ENCODE measurements at regions not wholly inside any gene's neighbourhood (a gene's known extent, or its start where the extent isn't known, plus 50 kb on each side); places are given as distances from the start of the nearest gene placed in this dataset.

- H3K27me3 ChIP-seq (replicated peaks in 1 of 7), result no peaks in the 10 kb centered on the region
- no peaks in the 10 kb centered on the region for H3K4me1 ChIP-seq
- no peak overlapping the region for H3K4me3 ChIP-seq
- H3K36me3 ChIP-seq, result no peaks in the 10 kb centered on the region
- TF ChIP-seq POLR2AphosphoS5 (IDR thresholded peaks at IDR 0.05), result no peak
- TF ChIP-seq CTCF (IDR thresholded peaks at IDR 0.05 in 8 of 11, conservative IDR thresholded peaks at IDR 0.05 in 3 of 11), result no peak
- no peak for TF ChIP-seq POLR2A (IDR thresholded peaks at IDR 0.05)
- H3K27ac ChIP-seq, result no peak overlapping the region
- no peaks in the 10 kb centered on the region for H3K9me3 ChIP-seq
- intact Hi-C loops (cut with DNase I; ENCODE audit: low total_unique reads), result no loop called here
- no peak for DNase-seq
These were observed 57.8 kb upstream of the SUCLG2 start for GRCh38 chr3:67712259-67712658.

GRCh38 chr3:67710396-67710795, 56.0 kb upstream of the SUCLG2 start:
- TF ChIP-seq POLR2AphosphoS5 (IDR thresholded peaks at IDR 0.05), result no peak
- no peak for TF ChIP-seq POLR2A (IDR thresholded peaks at IDR 0.05)
- no peak for TF ChIP-seq CTCF (IDR thresholded peaks at IDR 0.05 in 8 of 11, conservative IDR thresholded peaks at IDR 0.05 in 3 of 11)

GRCh38 chr3:67706934-67707333, 52.5 kb upstream of the SUCLG2 start:
- TF ChIP-seq CTCF (IDR thresholded peaks at IDR 0.05 in 8 of 11, conservative IDR thresholded peaks at IDR 0.05 in 3 of 11) (no peak), POLR2AphosphoS5 (IDR thresholded peaks at IDR 0.05) (no peak), POLR2A (IDR thresholded peaks at IDR 0.05) (no peak)
- no peak overlapping the region for H3K27ac ChIP-seq
- H3K4me3 ChIP-seq, result no peak overlapping the region
- peaks cover 0 to 5% (median 0%) of the 10 kb centered on the region in 6 donors for H3K4me1 ChIP-seq
- no peaks in the 10 kb centered on the region for H3K27me3 ChIP-seq (replicated peaks in 1 of 7)
- 73 to 78% (median 74%) methylated on average over 4 of the region's 4 CpGs for WGBS, 5 donors
- H3K36me3 ChIP-seq, result no peaks in the 10 kb centered on the region
- no peaks in the 10 kb centered on the region for H3K9me3 ChIP-seq
- no peak for DNase-seq
- intact Hi-C loops (cut with DNase I; ENCODE audit: low total_unique reads), result no loop called here

More at GRCh38 chr3:67710396-67710795, 56.0 kb upstream of the SUCLG2 start:
- Histone ChIP-seq H3K9me3 (no peaks in the 10 kb centered on the region), H3K27ac (no peak overlapping the region), H3K27me3 (replicated peaks in 1 of 7) (no peaks in the 10 kb centered on the region), H3K4me1 (no peaks in the 10 kb centered on the region), H3K4me3 (no peak overlapping the region), H3K36me3 (no peaks in the 10 kb centered on the region)
- intact Hi-C loops (cut with DNase I; ENCODE audit: low total_unique reads), result no loop called here
- DNase-seq, result no peak

- Histone ChIP-seq H3K36me3 (no peaks in the 10 kb centered on the region), H3K27me3 (replicated peaks in 1 of 7) (no peaks in the 10 kb centered on the region), H3K4me1 (peaks cover 0 to 5% (median 0%) of the 10 kb centered on the region in 6 donors), H3K4me3 (no peak overlapping the region), H3K9me3 (no peaks in the 10 kb centered on the region), H3K27ac (no peak overlapping the region)
- intact Hi-C loops (cut with DNase I; ENCODE audit: low total_unique reads), result no loop called here
- no peak for TF ChIP-seq POLR2AphosphoS5 (IDR thresholded peaks at IDR 0.05)
- TF ChIP-seq CTCF (IDR thresholded peaks at IDR 0.05 in 8 of 11, conservative IDR thresholded peaks at IDR 0.05 in 3 of 11), result peak in 1 of 11 experiments; percentile 13
- DNase-seq, result no peak
- WGBS, 5 donors, result 83 to 92% (median 88%) methylated on average over 4 of the region's 4 CpGs
These were observed 49.9 kb upstream of the SUCLG2 start for GRCh38 chr3:67704322-67704721.

Small RNA genes lying in the stretch of these regions (small RNA-seq; reads per million reads assigned to genes)
- 0 reads per million in 4 donors for gene AC107626.1
